Thymus (tissue), 11 donors: ENCODE measurements at regions not wholly inside any gene's neighbourhood (a gene's known extent, or its start where the extent isn't known, plus 50 kb on each side); places are given as distances from the start of the nearest gene placed in this dataset.

Experiments used
- DNase-seq, 9 donors: peaks; one replicate each; pipeline ENCODE4 v3.0.0-alpha.2; 2013; ENCODE audit warnings: low spot score in 9 of 9, low read depth in 6 of 9, missing footprints in 1 of 9
- H3K27ac ChIP-seq, 2 donors: one replicate each; pipeline ENCODE4 v1.5.1; 2013; ENCODE audit warnings: control low read depth in 1 of 2, low read depth in 1 of 2, low read length in 1 of 2, mild to moderate bottlenecking in 1 of 2, moderate library complexity in 1 of 2
- H3K27me3 ChIP-seq, 2 donors: one replicate each; pipeline ENCODE4 v1.5.1; 2013; ENCODE audit warnings: low read length in 1 of 2; ENCODE audit not compliant: control insufficient read depth in 2 of 2, insufficient read depth in 1 of 2
- H3K36me3 ChIP-seq, 2 donors: one replicate each; pipeline ENCODE4 v1.5.1; 2013; ENCODE audit warnings: low read length in 1 of 2, mild to moderate bottlenecking in 1 of 2, moderate library complexity in 1 of 2; ENCODE audit not compliant: control insufficient read depth in 2 of 2, insufficient read depth in 2 of 2
- H3K4me1 ChIP-seq, 2 donors: one replicate each; pipeline ENCODE4 v1.5.1; 2013; ENCODE audit warnings: low read length in 2 of 2; ENCODE audit not compliant: control insufficient read depth in 2 of 2, insufficient read depth in 2 of 2
- H3K4me3 ChIP-seq, 2 donors: one replicate each; pipeline ENCODE4 v1.5.1; 2013; ENCODE audit warnings: low read length in 2 of 2, control low read depth in 1 of 2, mild to moderate bottlenecking in 1 of 2
- H3K9me3 ChIP-seq, 2 donors: one replicate each; pipeline ENCODE4 v1.5.1; 2013; ENCODE audit warnings: low read length in 1 of 2, mild to moderate bottlenecking in 1 of 2; ENCODE audit not compliant: control insufficient read depth in 2 of 2, insufficient read depth in 1 of 2
- WGBS: extraction: QIAGEN DNeasy Blood & Tissue Kit; methylation state at CpG from one replicate; pipeline ENCODE4 v1.1.7; 2013; 5-methylcytosine and 5-hydroxymethylcytosine counted together
- donor health status: healthy.

DNA sequence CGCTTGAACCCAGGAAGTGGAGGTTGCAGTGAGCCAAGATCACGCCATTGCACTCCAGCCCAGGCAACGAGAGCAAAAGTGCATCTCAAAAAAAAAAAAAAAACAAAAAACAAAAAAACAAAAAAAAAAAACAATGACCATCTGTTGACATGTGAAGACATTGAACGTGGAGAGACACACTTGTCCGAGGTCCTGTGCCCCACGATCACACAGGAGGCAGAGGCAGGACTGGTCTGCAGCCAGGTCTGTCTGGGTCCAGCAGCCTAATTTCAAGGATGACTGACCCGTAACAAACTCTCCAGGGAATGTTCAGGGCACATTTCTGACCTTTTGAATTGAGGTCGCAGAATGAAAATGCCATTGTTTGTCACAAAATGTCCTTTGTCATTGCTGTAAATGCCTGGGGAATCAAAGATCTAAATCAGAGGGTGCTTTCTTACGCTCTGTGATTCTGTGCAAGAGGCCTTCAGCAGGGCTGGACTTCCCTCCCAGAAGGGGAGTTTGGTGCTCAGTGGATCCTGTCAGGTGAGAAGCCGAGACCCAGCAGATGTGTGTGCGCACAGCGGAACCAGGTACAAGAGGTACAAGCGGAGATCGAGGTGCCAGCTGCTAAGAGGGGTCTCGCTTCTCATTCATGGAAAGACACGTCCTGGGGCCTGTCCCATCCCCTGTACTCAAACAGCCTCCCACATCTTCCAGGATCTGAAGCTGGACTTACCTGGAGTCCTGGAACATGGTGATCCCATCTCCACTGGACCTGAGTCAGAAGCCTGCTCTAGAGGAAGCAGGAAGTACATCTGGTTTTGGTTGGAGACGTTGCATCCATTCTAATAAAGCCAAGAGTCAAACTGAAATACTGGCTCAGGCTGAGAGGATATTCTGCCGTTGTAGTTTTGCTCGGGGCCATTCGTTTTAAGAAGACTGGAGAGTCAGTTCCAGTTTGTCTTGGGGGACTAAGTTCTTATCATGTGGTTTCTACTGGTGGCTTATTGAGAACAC is 95.8 kb downstream of the IRF8 start:
- 92% methylated on average over 20 of the region's 20 CpGs for WGBS
- Histone ChIP-seq H3K27me3 (no peaks in the 10 kb centered on the region), H3K36me3 (no peaks in the 10 kb centered on the region), H3K4me1 (peaks cover 0 to 17% of the 10 kb centered on the region in 2 donors), H3K27ac (no peak overlapping the region), H3K4me3 (no peak overlapping the region), H3K9me3 (peaks cover 0 to 1% of the 10 kb centered on the region in 2 donors)
- no peak for DNase-seq

GRCh38 chr16:85995541-85996423 is 96.8 kb downstream of the IRF8 start:
- Histone ChIP-seq H3K9me3 (peaks cover 0 to 1% of the 10 kb centered on the region in 2 donors), H3K4me1 (peaks cover 0 to 17% of the 10 kb centered on the region in 2 donors), H3K36me3 (no peaks in the 10 kb centered on the region), H3K27me3 (no peaks in the 10 kb centered on the region), H3K4me3 (no peak overlapping the region), H3K27ac (no peak overlapping the region)
- no peak for DNase-seq
- WGBS = 67% methylated on average over 27 of the region's 27 CpGs

DNA sequence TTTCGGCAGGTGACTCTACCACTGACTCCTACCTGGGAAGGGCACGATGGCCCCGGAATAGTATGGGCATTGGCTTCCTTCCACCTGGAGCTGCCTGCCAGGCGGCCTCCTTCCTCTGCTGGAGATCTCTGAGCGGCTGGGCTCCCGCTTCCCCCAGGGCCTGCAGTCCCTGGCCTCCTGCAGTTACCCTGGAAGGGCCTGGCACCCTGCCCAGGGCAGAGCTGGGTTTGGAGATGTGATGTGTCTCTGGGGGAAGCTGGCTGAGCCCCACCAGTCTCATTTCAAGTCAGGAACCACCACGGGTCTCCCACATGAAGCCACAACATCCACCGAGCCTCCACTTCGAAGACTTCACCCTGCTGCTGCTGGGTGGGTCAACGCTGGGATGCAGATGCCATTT is 97.9 kb downstream of the IRF8 start:
- peaks cover 0 to 1% of the 10 kb centered on the region in 2 donors for H3K9me3 ChIP-seq
- no peak overlapping the region for H3K4me3 ChIP-seq
- no peak for DNase-seq
- H3K4me1 ChIP-seq = peaks cover 0 to 17% of the 10 kb centered on the region in 2 donors
- WGBS = 89% methylated on average over 10 of the region's 10 CpGs
- no peaks in the 10 kb centered on the region for H3K36me3 ChIP-seq
- no peaks in the 10 kb centered on the region for H3K27me3 ChIP-seq
- H3K27ac ChIP-seq = no peak overlapping the region

- H3K27ac ChIP-seq = no peak overlapping the region
- WGBS = 95% methylated on average over 9 of the region's 9 CpGs
- no peak for DNase-seq
- no peak overlapping the region for H3K4me3 ChIP-seq
- no peaks in the 10 kb centered on the region for H3K36me3 ChIP-seq
- H3K4me1 ChIP-seq = peaks cover 0 to 17% of the 10 kb centered on the region in 2 donors
- peaks cover 0 to 1% of the 10 kb centered on the region in 2 donors for H3K9me3 ChIP-seq
- H3K27me3 ChIP-seq = no peaks in the 10 kb centered on the region
Measured at GRCh38 chr16:85998171-85998867, 99.4 kb downstream of the IRF8 start.

DNA sequence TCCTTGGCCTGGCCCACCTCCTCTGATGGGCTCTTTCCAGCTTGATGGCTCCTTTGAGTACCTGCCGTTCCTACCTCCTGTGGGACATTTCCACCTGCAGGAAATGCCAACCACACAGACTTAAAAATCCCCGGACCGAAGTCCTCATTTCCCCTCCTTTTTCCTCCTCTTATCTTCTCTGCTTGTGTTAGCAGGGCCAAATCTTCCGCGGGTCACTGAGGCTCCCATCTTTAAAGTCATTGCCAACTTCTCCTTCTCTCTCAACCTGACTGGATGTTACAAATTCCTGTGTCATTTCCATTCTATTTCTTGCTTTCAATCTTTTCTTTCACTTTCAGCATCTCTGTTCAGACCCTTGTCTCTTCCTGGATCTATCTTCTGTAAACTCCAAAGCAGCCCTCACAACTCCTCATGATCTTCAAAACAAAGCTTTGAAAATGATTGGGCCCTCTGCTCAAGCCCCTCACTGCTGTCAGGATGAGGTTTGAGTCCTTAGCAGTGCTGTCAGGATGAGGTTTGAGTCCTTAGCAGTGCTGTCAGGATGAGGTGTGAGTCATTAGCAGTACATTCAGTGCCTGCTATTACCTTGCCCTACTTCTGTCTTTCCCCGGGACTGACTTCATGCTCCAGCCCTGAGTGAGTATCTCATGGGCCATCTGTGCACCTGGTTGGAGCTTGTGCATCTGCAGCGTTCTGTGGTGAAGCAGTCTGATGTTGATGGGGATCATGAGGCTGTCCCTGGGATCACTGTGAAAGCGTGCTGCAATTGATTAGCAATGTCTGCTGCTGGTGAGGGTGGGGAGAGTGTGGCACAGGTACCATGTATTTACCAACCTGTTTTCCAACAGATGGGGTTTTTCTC is 100.1 kb downstream of the IRF8 start:
- no peaks in the 10 kb centered on the region for H3K36me3 ChIP-seq
- 61% methylated on average over 8 of the region's 8 CpGs for WGBS
- DNase-seq = peak in 1 of 9 donors; percentile 34
- no peaks in the 10 kb centered on the region for H3K27me3 ChIP-seq
- peaks cover 0 to 2% of the 10 kb centered on the region in 2 donors for H3K9me3 ChIP-seq
- H3K27ac ChIP-seq = no peak overlapping the region
- peaks cover 0 to 17% of the 10 kb centered on the region in 2 donors for H3K4me1 ChIP-seq
- H3K4me3 ChIP-seq = no peak overlapping the region

DNA sequence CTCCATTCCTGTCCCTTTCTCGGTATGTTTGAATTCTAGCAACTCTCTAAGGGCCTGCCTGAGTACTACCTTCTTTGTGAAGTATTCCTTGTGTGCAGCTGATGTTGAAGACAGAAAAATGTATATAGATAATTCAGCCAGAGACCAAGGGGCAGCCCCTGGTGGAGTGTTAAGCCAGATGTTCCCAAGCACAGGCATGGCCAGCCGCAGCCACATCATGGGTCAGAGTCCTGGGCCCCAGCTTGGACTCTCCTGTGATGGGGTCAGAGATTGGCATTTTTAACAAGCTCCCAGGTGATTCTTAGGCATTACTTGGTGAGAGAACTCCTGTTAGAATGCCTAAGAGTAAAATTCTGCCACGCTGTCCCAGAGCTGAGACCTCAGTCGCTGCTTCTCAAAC is 100.8 kb downstream of the IRF8 start:
- H3K9me3 ChIP-seq = peaks cover 0 to 2% of the 10 kb centered on the region in 2 donors
- WGBS = 99% methylated on average over 4 of the region's 4 CpGs
- H3K4me3 ChIP-seq = no peak overlapping the region
- H3K27ac ChIP-seq = no peak overlapping the region
- no peaks in the 10 kb centered on the region for H3K27me3 ChIP-seq
- no peak for DNase-seq
- H3K36me3 ChIP-seq = no peaks in the 10 kb centered on the region
- H3K4me1 ChIP-seq = peaks cover 0 to 17% of the 10 kb centered on the region in 2 donors

- Histone ChIP-seq H3K4me1 (peaks cover 0 to 7% of the 10 kb centered on the region in 2 donors), H3K9me3 (peaks cover 0 to 2% of the 10 kb centered on the region in 2 donors), H3K27me3 (no peaks in the 10 kb centered on the region), H3K36me3 (no peaks in the 10 kb centered on the region), H3K27ac (no peak overlapping the region), H3K4me3 (no peak overlapping the region)
- DNase-seq = no peak
- WGBS = 95% methylated on average over 6 of the region's 6 CpGs
Measured at GRCh38 chr16:86002178-86002900, 103.4 kb downstream of the IRF8 start.
